Jurkat, Clone E6-1 (cell line): ENCODE measurements at regions not wholly inside any gene's neighbourhood (a gene's known extent, or its start where the extent isn't known, plus 50 kb on each side); places are given as distances from the start of the nearest gene placed in this dataset.
"Not testable (repeated sequence)": the region's sequence is repeated elsewhere in the genome, so short reads cannot be mapped to it uniquely, and the experiment has no call there.

Experiments used
- DNase-seq: peaks from one replicate; pipeline ENCODE4 v3.0.0-alpha.2; 2011; ENCODE audit warnings: low read depth, low spot score
- H3K4me3 ChIP-seq: 2 replicates; pipeline ENCODE4 v1.5.1; 2011; ENCODE audit warnings: mild to moderate bottlenecking, low read length, control low read depth, moderate library complexity

GRCh38 chr2:176985871-176986270 is 226.7 kb upstream of the HNRNPA3 start:
- H3K4me3 ChIP-seq, result no peak overlapping the region
- no peak for DNase-seq

GRCh38 chr2:176986487-176986886 is 226.1 kb upstream of the HNRNPA3 start:
- H3K4me3 ChIP-seq, result no peak overlapping the region
- no peak for DNase-seq

- no peak for DNase-seq
- no peak overlapping the region for H3K4me3 ChIP-seq
Measured at GRCh38 chr2:176991411-176991810, 221.2 kb upstream of the HNRNPA3 start.

- no peak overlapping the region for H3K4me3 ChIP-seq
- DNase-seq, result no peak
Measured at GRCh38 chr2:176997074-176997791, 215.4 kb upstream of the HNRNPA3 start.

- no peak overlapping the region for H3K4me3 ChIP-seq
- no peak for DNase-seq
Measured at GRCh38 chr2:176997792-176998169, 214.8 kb upstream of the HNRNPA3 start.

- DNase-seq, result no peak
- no peak overlapping the region for H3K4me3 ChIP-seq
Measured at GRCh38 chr2:176999301-176999700, 213.3 kb upstream of the HNRNPA3 start.

GRCh38 chr2:177000061-177000714 is 212.4 kb upstream of the HNRNPA3 start:
- no peak for DNase-seq
- H3K4me3 ChIP-seq, result no peak overlapping the region

GRCh38 chr2:177000715-177001072 is 211.9 kb upstream of the HNRNPA3 start:
- no peak for DNase-seq
- H3K4me3 ChIP-seq, result no peak overlapping the region

GRCh38 chr2:177001334-177001733 is 211.3 kb upstream of the HNRNPA3 start:
- no peak overlapping the region for H3K4me3 ChIP-seq
- no peak for DNase-seq

GRCh38 chr2:177002983-177003382 is 209.6 kb upstream of the HNRNPA3 start:
- DNase-seq, result no peak
- H3K4me3 ChIP-seq, result no peak overlapping the region

GRCh38 chr2:177007726-177008125 is 204.9 kb upstream of the HNRNPA3 start:
- not testable (repeated sequence) for H3K4me3 ChIP-seq, DNase-seq

GRCh38 chr2:177008662-177009061 is 203.9 kb upstream of the HNRNPA3 start:
- DNase-seq, H3K4me3 ChIP-seq: not testable (repeated sequence)

GRCh38 chr2:177010146-177010545 is 202.4 kb upstream of the HNRNPA3 start:
- no peak for DNase-seq

GRCh38 chr2:177010861-177011260 is 201.7 kb upstream of the HNRNPA3 start:
- no peak for DNase-seq
- H3K4me3 ChIP-seq, result no peak overlapping the region

More at GRCh38 chr2:177010146-177010545, 202.4 kb upstream of the HNRNPA3 start:
- no peak overlapping the region for H3K4me3 ChIP-seq

- DNase-seq, result no peak
- no peak overlapping the region for H3K4me3 ChIP-seq
Measured at GRCh38 chr2:177014946-177015345, 197.6 kb upstream of the HNRNPA3 start.

- DNase-seq, result no peak
- no peak overlapping the region for H3K4me3 ChIP-seq
Measured at GRCh38 chr2:177015356-177015923, 197.2 kb upstream of the HNRNPA3 start.

GRCh38 chr2:177020524-177021119 is 192.0 kb upstream of the HNRNPA3 start:
- no peak for DNase-seq
- no peak overlapping the region for H3K4me3 ChIP-seq

GRCh38 chr2:177021706-177022343 is 190.8 kb upstream of the HNRNPA3 start:
- H3K4me3 ChIP-seq, result no peak overlapping the region
- DNase-seq, result no peak

GRCh38 chr2:177024765-177025164 is 187.8 kb upstream of the HNRNPA3 start:
- no peak overlapping the region for H3K4me3 ChIP-seq
- DNase-seq, result no peak

GRCh38 chr2:177026253-177026652 is 186.3 kb upstream of the HNRNPA3 start:
- no peak overlapping the region for H3K4me3 ChIP-seq
- DNase-seq, result no peak
